IMR-90 (cell line): ENCODE measurements at regions not wholly inside any gene's neighbourhood (a gene's known extent, or its start where the extent isn't known, plus 50 kb on each side); places are given as distances from the start of the nearest gene placed in this dataset.
"Not testable (repeated sequence)": the region's sequence is repeated elsewhere in the genome, so short reads cannot be mapped to it uniquely, and the experiment has no call there.

ENCODE experiments used
- ATAC-seq: fragments of 200-7000 bp; cut with Tn5 transposase; 2 replicates; pipeline ENCODE4 v1.9.1; 2020; ENCODE audit warnings: low read depth, mild to moderate bottlenecking, moderate library complexity
- BruUV-seq: library from RNA; stranded (reverse); fragments of 400-500 nt; replicated peaks from 2 replicates; lab custom pipeline; 2021; lab: Mats Ljungman, UMichigan
- CTCF ChIA-PET: fragments of 300-600 bp; formaldehyde crosslinking; extraction: SDS; loops from one replicate; lab custom pipeline; 2021; ENCODE audit warnings: antibody characterized with exemption; lab: Yijun Ruan, JAX
- POLR2A ChIA-PET: fragments of 300-600 bp; sonication (Branson Sonifier 250); formaldehyde crosslinking; loops from one replicate; lab custom pipeline; 2022; ENCODE audit warnings: antibody characterized with exemption; ENCODE audit not compliant: unreplicated experiment; lab: Charles Lee
- DNase-seq: peaks from one replicate; pipeline ENCODE4 v3.0.0; 2013
- H2AFZ ChIP-seq: replicated peaks from 2 replicates; pipeline ENCODE3; 2013; ENCODE audit warnings: low read length, mild to moderate bottlenecking; ENCODE audit not compliant: poor library complexity
- H2AK5ac ChIP-seq: 2 replicates; pipeline ENCODE4 v1.6.1; 2013; ENCODE audit warnings: low read depth, low read length, inconsistent platforms
- H2AK9ac ChIP-seq: replicated peaks from 2 replicates; pipeline ENCODE3; 2013; ENCODE audit warnings: mild to moderate bottlenecking, low read depth, low read length, moderate library complexity; ENCODE audit not compliant: poor library complexity
- H2BK120ac ChIP-seq: 2 replicates; pipeline ENCODE4 v1.6.1; 2013; ENCODE audit warnings: low read depth, low read length, inconsistent platforms
- H2BK15ac ChIP-seq: 3 replicates; pipeline ENCODE4 v1.6.1; 2013; ENCODE audit warnings: low read depth, low read length, inconsistent platforms
- H2BK20ac ChIP-seq: 2 replicates; pipeline ENCODE4 v1.6.1; 2013; ENCODE audit warnings: low read depth, mild to moderate bottlenecking, inconsistent platforms, low read length, moderate library complexity
- H2BK5ac ChIP-seq: 2 replicates; pipeline ENCODE4 v1.6.1; 2013; ENCODE audit warnings: mild to moderate bottlenecking, low read depth, low read length, inconsistent platforms; ENCODE audit not compliant: poor library complexity, severe bottlenecking
- H3K14ac ChIP-seq: replicated peaks from 2 replicates; pipeline ENCODE4 v1.6.1; 2013; ENCODE audit warnings: low read depth, low read length, inconsistent platforms
- H3K18ac ChIP-seq: 2 replicates; pipeline ENCODE4 v1.6.1; 2013; ENCODE audit warnings: low read depth, low read length, control low read depth
- H3K23ac ChIP-seq: 2 replicates; pipeline ENCODE4 v1.6.1; 2013; ENCODE audit warnings: low read depth, low read length, inconsistent platforms
- H3K27ac ChIP-seq: 2 replicates; pipeline ENCODE4 v1.5.1; 2013; ENCODE audit warnings: mild to moderate bottlenecking, control low read depth, low read length; ENCODE audit not compliant: insufficient read depth
- H3K27me3 ChIP-seq: 2 replicates; pipeline ENCODE4 v1.6.1; 2013; ENCODE audit warnings: low read length; ENCODE audit not compliant: control insufficient read depth, insufficient read depth
- H3K36me3 ChIP-seq: 2 replicates; pipeline ENCODE4 v1.6.1; 2013; ENCODE audit warnings: low read length, mixed read lengths; ENCODE audit not compliant: control insufficient read depth, insufficient read depth
- H3K4ac ChIP-seq: 2 replicates; pipeline ENCODE4 v1.6.1; 2013; ENCODE audit warnings: low read depth, low read length, inconsistent platforms
- H3K4me1 ChIP-seq: 2 replicates; pipeline ENCODE4 v1.6.1; 2013; ENCODE audit warnings: low read length, mixed read lengths; ENCODE audit not compliant: control insufficient read depth, insufficient read depth
- H3K4me2 ChIP-seq: 2 replicates; pipeline ENCODE4 v1.6.1; 2013; ENCODE audit warnings: low read depth, mild to moderate bottlenecking, control low read depth, low read length, moderate library complexity
- H3K4me3 ChIP-seq: 2 replicates; pipeline ENCODE4 v1.5.1; 2013; ENCODE audit warnings: low read depth, mild to moderate bottlenecking, control low read depth, low read length, moderate library complexity; ENCODE audit not compliant: insufficient read depth
- H3K56ac ChIP-seq: 2 replicates; pipeline ENCODE4 v1.6.1; 2013; ENCODE audit warnings: low read length, inconsistent platforms; ENCODE audit not compliant: insufficient read depth; ENCODE audit errors: extremely low read depth
- H3K79me1 ChIP-seq, 2 experiments: 2 replicates each; pipeline ENCODE4 v1.6.1; 2013; ENCODE audit warnings: low read length in 2 of 2, inconsistent platforms in 1 of 2, low read depth in 1 of 2
- H3K9ac ChIP-seq: 2 replicates; pipeline ENCODE4 v1.6.1; 2013; ENCODE audit warnings: low read depth, low read length, control low read depth
- H3K9me1 ChIP-seq: 2 replicates; pipeline ENCODE4 v1.6.1; 2013; ENCODE audit warnings: low read length, inconsistent platforms; ENCODE audit not compliant: insufficient read depth
- H3K9me3 ChIP-seq: 2 replicates; pipeline ENCODE4 v1.6.1; 2013; ENCODE audit warnings: low read length; ENCODE audit not compliant: control insufficient read depth, insufficient read depth
- H4K20me1 ChIP-seq: 2 replicates; pipeline ENCODE4 v1.6.1; 2013; ENCODE audit warnings: low read length, inconsistent platforms; ENCODE audit not compliant: insufficient read depth
- H4K5ac ChIP-seq: 2 replicates; pipeline ENCODE4 v1.6.1; 2013; ENCODE audit warnings: mild to moderate bottlenecking, low read depth, low read length, control low read depth
- H4K8ac ChIP-seq, 2 experiments: 2 replicates each; pipeline ENCODE4 v1.6.1; 2013; ENCODE audit warnings: low read depth in 2 of 2, low read length in 2 of 2, control low read depth in 1 of 2, inconsistent platforms in 1 of 2
- H4K91ac ChIP-seq: 2 replicates; pipeline ENCODE4 v1.6.1; 2013; ENCODE audit warnings: low read depth, low read length, inconsistent platforms; ENCODE audit not compliant: insufficient read depth
- WGBS, 2 experiments: methylation state at CpG; one replicate each; pipeline versions ENCODE4 v1.1.5 to v1.1.7; 2013; ENCODE audit warnings: missing lambda C conversion rate in 2 of 2; ENCODE audit not compliant: insufficient read length in 1 of 2; ENCODE audit errors: extremely low coverage in 2 of 2; 5-methylcytosine and 5-hydroxymethylcytosine counted together
- dilution Hi-C: fragments of 300-500 bp; cut with HindIII; formaldehyde crosslinking; loops from one replicate; pipeline ENCODE4 v1.14.3; 2018; ENCODE audit warnings: low sequenced_read_pairs; ENCODE audit not compliant: unreplicated experiment
- in situ Hi-C: fragments of 300-500 bp; cut with MboI; formaldehyde crosslinking; loops from 3 replicates; pipeline ENCODE4 v1.14.3; 2019; ENCODE audit warnings: low sequenced_read_pairs, inconsistent platforms, mixed read lengths
- intact Hi-C: fragments of 100-400 bp; cut with micrococcal nuclease; formaldehyde crosslinking; loops from 2 replicates; pipeline ENCODE4 v1.10.0; 2022

- DNase-seq, ATAC-seq, H3K56ac ChIP-seq, dilution Hi-C loops, H3K4me3 ChIP-seq, BruUV-seq, H2BK5ac ChIP-seq, H4K5ac ChIP-seq, H3K27me3 ChIP-seq, H2AK9ac ChIP-seq, H4K91ac ChIP-seq, H2BK15ac ChIP-seq, H3K14ac ChIP-seq, H2BK20ac ChIP-seq, H4K8ac ChIP-seq, H3K4ac ChIP-seq, H3K4me1 ChIP-seq, H4K20me1 ChIP-seq, in situ Hi-C loops, H3K9me3 ChIP-seq, H3K79me1 ChIP-seq, H2BK120ac ChIP-seq, H3K27ac ChIP-seq, H3K23ac ChIP-seq, H3K36me3 ChIP-seq, H2AFZ ChIP-seq, H3K9me1 ChIP-seq, H3K4me2 ChIP-seq, H3K18ac ChIP-seq, H2AK5ac ChIP-seq, CTCF ChIA-PET, intact Hi-C loops, POLR2A ChIA-PET, H3K9ac ChIP-seq: not testable (repeated sequence)
- WGBS, 2 experiments = no CpG with 5 or more reads among the region's 17 CpGs
These were observed 309.1 kb upstream of the USP9Y start for GRCh38 chrY:12391655-12392559.
